Panc1 (cell line): ENCODE measurements at regions not wholly inside any gene's neighbourhood (a gene's known extent, or its start where the extent isn't known, plus 50 kb on each side); places are given as distances from the start of the nearest gene placed in this dataset.

Experiments used
- ATAC-seq: fragments of 200-7000 bp; cut with Tn5 transposase; 2 replicates; pipeline ENCODE4 v1.9.1; 2020; ENCODE audit warnings: mild to moderate bottlenecking, moderate library complexity
- BruUV-seq: library from RNA; stranded (reverse); fragments of 400-500 nt; replicated peaks from 2 replicates; lab custom pipeline; 2021; lab: Mats Ljungman, UMichigan
- CTCF ChIA-PET: fragments of 300-600 bp; sonication (Branson Sonifier 250); formaldehyde crosslinking; loops from one replicate; lab custom pipeline; 2022; ENCODE audit warnings: antibody characterized with exemption; lab: Charles Lee
- POLR2A ChIA-PET: fragments of 300-600 bp; sonication (Branson Sonifier 250); formaldehyde crosslinking; loops from one replicate; lab custom pipeline; 2022; ENCODE audit warnings: antibody characterized with exemption; lab: Charles Lee
- DNase-seq: peaks from one replicate; pipeline ENCODE4 v3.0.0-alpha.2; 2010; ENCODE audit warnings: low read depth, low spot score
- H3K27ac ChIP-seq: 2 replicates; pipeline ENCODE4 v1.5.1; 2011; ENCODE audit warnings: mild to moderate bottlenecking, low read length, inconsistent platforms
- H3K27me3 ChIP-seq: fragments of 200-500 bp; sonication (Bioruptor generic); 2 replicates; pipeline ENCODE4 v1.6.0; 2014; ENCODE audit warnings: low read length, inconsistent platforms; ENCODE audit not compliant: control insufficient read depth, insufficient read depth
- H3K36me3 ChIP-seq: fragments of 200-500 bp; sonication (Bioruptor generic); 2 replicates; pipeline ENCODE4 v1.5.1; 2014; ENCODE audit warnings: inconsistent platforms, mild to moderate bottlenecking, low read length, moderate library complexity; ENCODE audit not compliant: control insufficient read depth, insufficient read depth
- H3K4me1 ChIP-seq: 2 replicates; pipeline ENCODE4 v1.5.1; 2011; ENCODE audit warnings: inconsistent platforms, mild to moderate bottlenecking, low read length, moderate library complexity; ENCODE audit not compliant: control insufficient read depth, insufficient read depth
- H3K4me3 ChIP-seq, 2 experiments: 2 replicates each; pipeline ENCODE4 v1.5.1; 2011 to 2012; ENCODE audit warnings: low read depth in 2 of 2, low read length in 2 of 2, mild to moderate bottlenecking in 2 of 2, inconsistent platforms in 1 of 2, moderate library complexity in 1 of 2
- H3K9me3 ChIP-seq: fragments of 200-500 bp; sonication (Bioruptor generic); 2 replicates; pipeline ENCODE4 v1.5.1; 2014; ENCODE audit warnings: low read depth, mild to moderate bottlenecking, inconsistent platforms, low read length, moderate library complexity; ENCODE audit not compliant: control insufficient read depth, insufficient read depth
- CTCF ChIP-seq: fragments of 450-650 bp; IDR thresholded peaks from 2 replicates; pipeline ENCODE4 v1.5.1; 2017; ENCODE audit warnings: mild to moderate bottlenecking
- POLR2AphosphoS5 ChIP-seq: IDR thresholded peaks from 2 replicates; pipeline ENCODE4 v1.6.1; 2012; ENCODE audit warnings: mild to moderate bottlenecking, low read depth, low read length, moderate library complexity
- REST ChIP-seq, 2 experiments: IDR thresholded peaks; 2 replicates each; pipeline ENCODE4 v1.6.1; 2011 to 2012; ENCODE audit warnings: low read depth in 2 of 2, control low read depth in 1 of 2, low read length in 1 of 2, mild to moderate bottlenecking in 1 of 2, moderate library complexity in 1 of 2; ENCODE audit not compliant: insufficient read depth in 1 of 2
- SIN3A ChIP-seq: IDR thresholded peaks from 2 replicates; pipeline ENCODE4 v1.6.1; 2012; ENCODE audit warnings: low read depth, mild to moderate bottlenecking, low read length, moderate library complexity, borderline replicate concordance; ENCODE audit not compliant: insufficient read depth
- TCF7L2 ChIP-seq: IDR thresholded peaks from 2 replicates; pipeline ENCODE4 v1.6.1; 2011; ENCODE audit warnings: mild to moderate bottlenecking, low read depth, low read length, inconsistent platforms
- in situ Hi-C: cut with HindIII; loops from 2 replicates; pipeline ENCODE4 v1.10.0; 2016; ENCODE audit warnings: low sequenced_read_pairs, low pct_unique_long_range_greater_than_20kb
- intact Hi-C: fragments of 100-400 bp; cut with micrococcal nuclease; formaldehyde crosslinking; loops from one replicate; pipeline ENCODE4 v1.10.0; 2022; ENCODE audit not compliant: unreplicated experiment

- BruUV-seq: no TSS peak
- in situ Hi-C loops: no loop called here
- no peaks in the 10 kb centered on the region for H3K27me3 ChIP-seq
These were observed 112.0 kb downstream of the DACT2 start for GRCh38 chr6:168207421-168208175.

DNA sequence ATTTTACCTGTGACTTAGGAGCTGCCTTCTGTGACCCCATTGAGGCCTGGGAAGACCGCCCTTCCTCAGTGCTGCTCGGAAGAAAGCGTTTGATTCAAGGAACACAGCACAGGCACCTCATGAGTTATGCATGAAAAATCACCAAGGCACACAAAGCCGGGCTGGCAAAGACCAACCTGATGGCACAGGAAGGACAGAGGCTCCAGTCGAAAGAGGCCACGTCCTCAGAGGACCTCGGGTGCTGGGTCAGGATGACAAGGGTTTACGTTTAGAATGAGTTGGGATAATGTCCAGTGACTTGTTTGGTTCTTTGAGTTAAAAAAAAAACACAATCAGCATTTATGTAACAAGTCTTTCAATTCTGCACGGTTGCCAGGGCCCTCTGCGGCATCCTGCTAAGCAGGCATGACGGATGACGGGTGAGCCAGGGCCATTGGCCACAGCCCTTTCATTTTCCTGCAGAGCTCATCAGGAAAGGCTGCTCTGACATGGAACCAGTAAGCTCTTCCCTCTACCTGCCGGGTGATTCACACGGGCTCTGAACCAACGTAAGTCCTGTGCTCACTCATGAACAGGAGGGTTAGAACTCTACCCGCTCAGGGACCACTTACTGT is 112.8 kb downstream of the DACT2 start:
- in situ Hi-C loops: no loop called here
- ATAC-seq (no peak), DNase-seq (no peak)
- no peaks in the 10 kb centered on the region for H3K27me3 ChIP-seq
- H3K27ac ChIP-seq: no peak overlapping the region
- H3K36me3 ChIP-seq: no peaks in the 10 kb centered on the region
- H3K4me1 ChIP-seq: no peaks in the 10 kb centered on the region
- no peak overlapping the region for H3K4me3 ChIP-seq
- intact Hi-C loops: no loop called here
- CTCF ChIA-PET: no interaction called here
- POLR2A ChIA-PET: no interaction called here
- no TSS peak for BruUV-seq
- H3K9me3 ChIP-seq: no peaks in the 10 kb centered on the region
- TF ChIP-seq SIN3A: no peak
- no peak for TF ChIP-seq CTCF
- no peak for TF ChIP-seq POLR2AphosphoS5
- no peak for TF ChIP-seq TCF7L2

More at GRCh38 chr6:168207421-168208175, 112.0 kb downstream of the DACT2 start:
- H3K4me1 ChIP-seq: no peaks in the 10 kb centered on the region
- no peak overlapping the region for H3K27ac ChIP-seq
- H3K4me3 ChIP-seq: no peak overlapping the region
- TF ChIP-seq TCF7L2 (no peak), CTCF (no peak), REST (IDR thresholded peaks at IDR 0.05; ENCODE audit: insufficient read depth in 1 of 2, low read depth in 2 of 2, low read length in 1 of 2) (no peak), POLR2AphosphoS5 (no peak), SIN3A (no peak)
- ChIA-PET CTCF (interaction anchor here (0.5 kb wide), 1 partner anchor 148 kb away, joined by 5 read pairs; no protein-coding TSS in a partner anchor), POLR2A (no interaction called here)
- DNase-seq: no peak
- H3K36me3 ChIP-seq: no peaks in the 10 kb centered on the region
- no peaks in the 10 kb centered on the region for H3K9me3 ChIP-seq
- no peak for ATAC-seq
- intact Hi-C loops: no loop called here
